ENCODE measurements at regions not wholly inside any gene's neighbourhood (a gene's known extent, or its start where the extent isn't known, plus 50 kb on each side); places are given as distances from the start of the nearest gene placed in this dataset.

- Histone ChIP-seq H3K9me3 (peaks cover 0 to 9% of the 10 kb centered on the region in 2 donors), H3K36me3 (no peaks in the 10 kb centered on the region), H3K4me3 (no peak overlapping the region), H3K4me1 (no peaks in the 10 kb centered on the region), H3K27ac (no peak overlapping the region), H3K27me3 (no peaks in the 10 kb centered on the region)
- no peak for DNase-seq (ENCODE audit: low spot score)
- TF ChIP-seq CTCF (IDR thresholded peaks at IDR 0.05): no peak
Measured at GRCh38 chr13:65907666-65908525, 1322.2 kb downstream of the PCDH9 start.

- TF ChIP-seq CTCF (IDR thresholded peaks at IDR 0.05): no peak
- H3K27me3 ChIP-seq: no peaks in the 10 kb centered on the region
- no peak overlapping the region for H3K4me3 ChIP-seq
- H3K4me1 ChIP-seq: no peaks in the 10 kb centered on the region
- no peak for DNase-seq (ENCODE audit: low spot score)
- H3K27ac ChIP-seq: no peak overlapping the region
- no peaks in the 10 kb centered on the region for H3K36me3 ChIP-seq
- H3K9me3 ChIP-seq: peaks cover 0 to 14% of the 10 kb centered on the region in 2 donors
Measured at GRCh38 chr13:65901723-65902122, 1328.4 kb downstream of the PCDH9 start.

GRCh38 chr13:65894049-65894448, 1336.1 kb downstream of the PCDH9 start:
- TF ChIP-seq CTCF (IDR thresholded peaks at IDR 0.05): no peak
- Histone ChIP-seq H3K27ac (no peak overlapping the region), H3K36me3 (no peaks in the 10 kb centered on the region), H3K4me3 (no peak overlapping the region), H3K27me3 (no peaks in the 10 kb centered on the region), H3K4me1 (no peaks in the 10 kb centered on the region), H3K9me3 (no peaks in the 10 kb centered on the region)
- DNase-seq (ENCODE audit: low spot score): no peak

- Histone ChIP-seq H3K4me1 (no peaks in the 10 kb centered on the region), H3K27me3 (no peaks in the 10 kb centered on the region), H3K27ac (no peak overlapping the region), H3K9me3 (no peaks in the 10 kb centered on the region), H3K36me3 (no peaks in the 10 kb centered on the region), H3K4me3 (no peak overlapping the region)
- no peak for TF ChIP-seq CTCF (IDR thresholded peaks at IDR 0.05)
- no peak for DNase-seq (ENCODE audit: low spot score)
Measured at GRCh38 chr13:65892859-65893258, 1337.3 kb downstream of the PCDH9 start.

- Histone ChIP-seq H3K27me3 (no peaks in the 10 kb centered on the region), H3K27ac (no peak overlapping the region)
- TF ChIP-seq CTCF (IDR thresholded peaks at IDR 0.05): no peak
Measured at GRCh38 chr13:65889368-65889767, 1340.8 kb downstream of the PCDH9 start.

GRCh38 chr13:65882810-65883209, 1347.3 kb downstream of the PCDH9 start:
- no peak for TF ChIP-seq CTCF (IDR thresholded peaks at IDR 0.05)
- Histone ChIP-seq H3K4me3 (no peak overlapping the region), H3K36me3 (no peaks in the 10 kb centered on the region), H3K27ac (no peak overlapping the region), H3K9me3 (no peaks in the 10 kb centered on the region), H3K4me1 (no peaks in the 10 kb centered on the region), H3K27me3 (no peaks in the 10 kb centered on the region)
- DNase-seq (ENCODE audit: low spot score): no peak

More at GRCh38 chr13:65889368-65889767, 1340.8 kb downstream of the PCDH9 start:
- H3K9me3 ChIP-seq: no peaks in the 10 kb centered on the region
- H3K4me3 ChIP-seq: no peak overlapping the region
- H3K36me3 ChIP-seq: no peaks in the 10 kb centered on the region
- DNase-seq (ENCODE audit: low spot score): no peak
- no peaks in the 10 kb centered on the region for H3K4me1 ChIP-seq
